IMR-90 (cell line): ENCODE measurements at regions not wholly inside any gene's neighbourhood (a gene's known extent, or its start where the extent isn't known, plus 50 kb on each side); places are given as distances from the start of the nearest gene placed in this dataset.
A peak's percentile ranks its signal among the peaks of the same experiment; 100 is the strongest.

Experiments used
- ATAC-seq: fragments of 200-7000 bp; cut with Tn5 transposase; 2 replicates; pipeline ENCODE4 v1.9.1; 2020; ENCODE audit warnings: low read depth, mild to moderate bottlenecking, moderate library complexity
- BruUV-seq: library from RNA; stranded (reverse); fragments of 400-500 nt; replicated peaks from 2 replicates; lab custom pipeline; 2021; lab: Mats Ljungman, UMichigan
- CTCF ChIA-PET: fragments of 300-600 bp; formaldehyde crosslinking; extraction: SDS; loops from one replicate; lab custom pipeline; 2021; ENCODE audit warnings: antibody characterized with exemption; lab: Yijun Ruan, JAX
- POLR2A ChIA-PET: fragments of 300-600 bp; sonication (Branson Sonifier 250); formaldehyde crosslinking; loops from one replicate; lab custom pipeline; 2022; ENCODE audit warnings: antibody characterized with exemption; ENCODE audit not compliant: unreplicated experiment; lab: Charles Lee
- DNase-seq: peaks from one replicate; pipeline ENCODE4 v3.0.0; 2013
- H2AFZ ChIP-seq: replicated peaks from 2 replicates; pipeline ENCODE3; 2013; ENCODE audit warnings: low read length, mild to moderate bottlenecking; ENCODE audit not compliant: poor library complexity
- H2AK5ac ChIP-seq: 2 replicates; pipeline ENCODE4 v1.6.1; 2013; ENCODE audit warnings: low read depth, low read length, inconsistent platforms
- H2AK9ac ChIP-seq: replicated peaks from 2 replicates; pipeline ENCODE3; 2013; ENCODE audit warnings: mild to moderate bottlenecking, low read depth, low read length, moderate library complexity; ENCODE audit not compliant: poor library complexity
- H2BK120ac ChIP-seq: 2 replicates; pipeline ENCODE4 v1.6.1; 2013; ENCODE audit warnings: low read depth, low read length, inconsistent platforms
- H2BK15ac ChIP-seq: 3 replicates; pipeline ENCODE4 v1.6.1; 2013; ENCODE audit warnings: low read depth, low read length, inconsistent platforms
- H2BK20ac ChIP-seq: 2 replicates; pipeline ENCODE4 v1.6.1; 2013; ENCODE audit warnings: low read depth, mild to moderate bottlenecking, inconsistent platforms, low read length, moderate library complexity
- H2BK5ac ChIP-seq: 2 replicates; pipeline ENCODE4 v1.6.1; 2013; ENCODE audit warnings: mild to moderate bottlenecking, low read depth, low read length, inconsistent platforms; ENCODE audit not compliant: poor library complexity, severe bottlenecking
- H3K14ac ChIP-seq: replicated peaks from 2 replicates; pipeline ENCODE4 v1.6.1; 2013; ENCODE audit warnings: low read depth, low read length, inconsistent platforms
- H3K18ac ChIP-seq: 2 replicates; pipeline ENCODE4 v1.6.1; 2013; ENCODE audit warnings: low read depth, low read length, control low read depth
- H3K23ac ChIP-seq: 2 replicates; pipeline ENCODE4 v1.6.1; 2013; ENCODE audit warnings: low read depth, low read length, inconsistent platforms
- H3K27ac ChIP-seq: 2 replicates; pipeline ENCODE4 v1.5.1; 2013; ENCODE audit warnings: mild to moderate bottlenecking, control low read depth, low read length; ENCODE audit not compliant: insufficient read depth
- H3K27me3 ChIP-seq: 2 replicates; pipeline ENCODE4 v1.6.1; 2013; ENCODE audit warnings: low read length; ENCODE audit not compliant: control insufficient read depth, insufficient read depth
- H3K36me3 ChIP-seq: 2 replicates; pipeline ENCODE4 v1.6.1; 2013; ENCODE audit warnings: low read length, mixed read lengths; ENCODE audit not compliant: control insufficient read depth, insufficient read depth
- H3K4ac ChIP-seq: 2 replicates; pipeline ENCODE4 v1.6.1; 2013; ENCODE audit warnings: low read depth, low read length, inconsistent platforms
- H3K4me1 ChIP-seq: 2 replicates; pipeline ENCODE4 v1.6.1; 2013; ENCODE audit warnings: low read length, mixed read lengths; ENCODE audit not compliant: control insufficient read depth, insufficient read depth
- H3K4me2 ChIP-seq: 2 replicates; pipeline ENCODE4 v1.6.1; 2013; ENCODE audit warnings: low read depth, mild to moderate bottlenecking, control low read depth, low read length, moderate library complexity
- H3K4me3 ChIP-seq: 2 replicates; pipeline ENCODE4 v1.5.1; 2013; ENCODE audit warnings: low read depth, mild to moderate bottlenecking, control low read depth, low read length, moderate library complexity; ENCODE audit not compliant: insufficient read depth
- H3K56ac ChIP-seq: 2 replicates; pipeline ENCODE4 v1.6.1; 2013; ENCODE audit warnings: low read length, inconsistent platforms; ENCODE audit not compliant: insufficient read depth; ENCODE audit errors: extremely low read depth
- H3K79me1 ChIP-seq, 2 experiments: 2 replicates each; pipeline ENCODE4 v1.6.1; 2013; ENCODE audit warnings: low read length in 2 of 2, inconsistent platforms in 1 of 2, low read depth in 1 of 2
- H3K9ac ChIP-seq: 2 replicates; pipeline ENCODE4 v1.6.1; 2013; ENCODE audit warnings: low read depth, low read length, control low read depth
- H3K9me1 ChIP-seq: 2 replicates; pipeline ENCODE4 v1.6.1; 2013; ENCODE audit warnings: low read length, inconsistent platforms; ENCODE audit not compliant: insufficient read depth
- H3K9me3 ChIP-seq: 2 replicates; pipeline ENCODE4 v1.6.1; 2013; ENCODE audit warnings: low read length; ENCODE audit not compliant: control insufficient read depth, insufficient read depth
- H4K20me1 ChIP-seq: 2 replicates; pipeline ENCODE4 v1.6.1; 2013; ENCODE audit warnings: low read length, inconsistent platforms; ENCODE audit not compliant: insufficient read depth
- H4K5ac ChIP-seq: 2 replicates; pipeline ENCODE4 v1.6.1; 2013; ENCODE audit warnings: mild to moderate bottlenecking, low read depth, low read length, control low read depth
- H4K8ac ChIP-seq, 2 experiments: 2 replicates each; pipeline ENCODE4 v1.6.1; 2013; ENCODE audit warnings: low read depth in 2 of 2, low read length in 2 of 2, control low read depth in 1 of 2, inconsistent platforms in 1 of 2
- H4K91ac ChIP-seq: 2 replicates; pipeline ENCODE4 v1.6.1; 2013; ENCODE audit warnings: low read depth, low read length, inconsistent platforms; ENCODE audit not compliant: insufficient read depth
- ELK1 ChIP-seq: fragments of 150-350 bp; IDR thresholded peaks from 2 replicates; pipeline ENCODE4 v1.6.1; 2016; ENCODE audit warnings: low read depth, mild to moderate bottlenecking, low read length, moderate library complexity, borderline replicate concordance
- MAZ ChIP-seq: IDR thresholded peaks from 2 replicates; pipeline ENCODE4 v1.6.1; 2012; ENCODE audit warnings: low read depth, mild to moderate bottlenecking, low read length, improper control_type of control experiment, moderate library complexity, borderline replicate concordance
- MXI1 ChIP-seq: IDR thresholded peaks from 2 replicates; pipeline ENCODE4 v1.6.1; 2012; ENCODE audit warnings: low read depth, mild to moderate bottlenecking, low read length, moderate library complexity, borderline replicate concordance
- RCOR1 ChIP-seq: IDR thresholded peaks from 2 replicates; pipeline ENCODE4 v1.6.1; 2012; ENCODE audit warnings: mild to moderate bottlenecking, low read length, improper control_type of control experiment; ENCODE audit not compliant: insufficient replicate concordance
- USF2 ChIP-seq: fragments of 150-350 bp; IDR thresholded peaks from 2 replicates; pipeline ENCODE4 v1.6.1; 2017; ENCODE audit warnings: mild to moderate bottlenecking, antibody characterized with exemption, low read length, low read depth
- WGBS, 2 experiments: methylation state at CpG; one replicate each; pipeline versions ENCODE4 v1.1.5 to v1.1.7; 2013; ENCODE audit warnings: missing lambda C conversion rate in 2 of 2; ENCODE audit not compliant: insufficient read length in 1 of 2; ENCODE audit errors: extremely low coverage in 2 of 2; 5-methylcytosine and 5-hydroxymethylcytosine counted together
- dilution Hi-C: fragments of 300-500 bp; cut with HindIII; formaldehyde crosslinking; loops from one replicate; pipeline ENCODE4 v1.14.3; 2018; ENCODE audit warnings: low sequenced_read_pairs; ENCODE audit not compliant: unreplicated experiment
- in situ Hi-C: fragments of 300-500 bp; cut with MboI; formaldehyde crosslinking; loops from 3 replicates; pipeline ENCODE4 v1.14.3; 2019; ENCODE audit warnings: low sequenced_read_pairs, inconsistent platforms, mixed read lengths
- intact Hi-C: fragments of 100-400 bp; cut with micrococcal nuclease; formaldehyde crosslinking; loops from 2 replicates; pipeline ENCODE4 v1.10.0; 2022

- H3K23ac ChIP-seq, result no peak overlapping the region
- H3K27ac ChIP-seq, result no peak overlapping the region
- no peaks in the 10 kb centered on the region for H3K9me1 ChIP-seq
- H2BK20ac ChIP-seq, result no peak overlapping the region
- no peak overlapping the region for H4K5ac ChIP-seq
- H4K8ac ChIP-seq, result no peak overlapping the region
- no peak for DNase-seq
- no TSS peak for BruUV-seq
- H3K36me3 ChIP-seq, result no peaks in the 10 kb centered on the region
- intact Hi-C loops, result no loop called here
- 0 out of 2 replicates have a peak overlapping the region, but pooled peaks have one; percentile 25 for H3K14ac ChIP-seq
- no peaks in the 10 kb centered on the region for H4K20me1 ChIP-seq
- H3K9me3 ChIP-seq, result no peaks in the 10 kb centered on the region
- H3K18ac ChIP-seq, result no peak overlapping the region
- no peaks in the 10 kb centered on the region for H3K79me1 ChIP-seq
- in situ Hi-C loops, result no loop called here
- no peak for TF ChIP-seq USF2
- no peak for TF ChIP-seq MXI1
- no peak for TF ChIP-seq MAZ
- no peak for TF ChIP-seq RCOR1
- TF ChIP-seq ELK1, result no peak
- 0 out of 2 replicates have a peak overlapping the region, but pooled peaks have one; percentile 35 for H3K4ac ChIP-seq
- peaks cover 6% of the 10 kb centered on the region for H3K4me1 ChIP-seq
- no peak for ATAC-seq
- peak overlapping the region; percentile 47 for H2AFZ ChIP-seq
- H2BK5ac ChIP-seq, result no peak overlapping the region
- no peak overlapping the region for H3K9ac ChIP-seq
- CTCF ChIA-PET, result no interaction called here
- POLR2A ChIA-PET, result no interaction called here
- no peak overlapping the region for H2AK5ac ChIP-seq
- no peak overlapping the region for H2BK120ac ChIP-seq
- H4K91ac ChIP-seq, result no peak overlapping the region
- no peak overlapping the region for H3K4me2 ChIP-seq
- 100% methylated on average over 1 of the region's 2 CpGs; no CpG with 5 or more reads in 1 of the 2 experiments for WGBS, 2 experiments
- no peak overlapping the region for H3K4me3 ChIP-seq
- H3K27me3 ChIP-seq, result no peaks in the 10 kb centered on the region
- no peak overlapping the region for H2BK15ac ChIP-seq
- H3K56ac ChIP-seq, result no peak overlapping the region
- dilution Hi-C loops, result no loop called here
- no peak overlapping the region for H2AK9ac ChIP-seq
These were observed 192.7 kb upstream of the ATP2B1 start for GRCh38 chr12:89901319-89901718.
